Panc1 (cell line): ENCODE measurements at regions not wholly inside any gene's neighbourhood (a gene's known extent, or its start where the extent isn't known, plus 50 kb on each side); places are given as distances from the start of the nearest gene placed in this dataset.

Experiments used
- ATAC-seq: fragments of 200-7000 bp; cut with Tn5 transposase; 2 replicates; pipeline ENCODE4 v1.9.1; 2020; ENCODE audit warnings: mild to moderate bottlenecking, moderate library complexity
- BruUV-seq: library from RNA; stranded (reverse); fragments of 400-500 nt; replicated peaks from 2 replicates; lab custom pipeline; 2021; lab: Mats Ljungman, UMichigan
- CTCF ChIA-PET: fragments of 300-600 bp; sonication (Branson Sonifier 250); formaldehyde crosslinking; loops from one replicate; lab custom pipeline; 2022; ENCODE audit warnings: antibody characterized with exemption; lab: Charles Lee
- POLR2A ChIA-PET: fragments of 300-600 bp; sonication (Branson Sonifier 250); formaldehyde crosslinking; loops from one replicate; lab custom pipeline; 2022; ENCODE audit warnings: antibody characterized with exemption; lab: Charles Lee
- DNase-seq: peaks from one replicate; pipeline ENCODE4 v3.0.0-alpha.2; 2010; ENCODE audit warnings: low read depth, low spot score
- H3K27ac ChIP-seq: 2 replicates; pipeline ENCODE4 v1.5.1; 2011; ENCODE audit warnings: mild to moderate bottlenecking, low read length, inconsistent platforms
- H3K27me3 ChIP-seq: fragments of 200-500 bp; sonication (Bioruptor generic); 2 replicates; pipeline ENCODE4 v1.6.0; 2014; ENCODE audit warnings: low read length, inconsistent platforms; ENCODE audit not compliant: control insufficient read depth, insufficient read depth
- H3K36me3 ChIP-seq: fragments of 200-500 bp; sonication (Bioruptor generic); 2 replicates; pipeline ENCODE4 v1.5.1; 2014; ENCODE audit warnings: inconsistent platforms, mild to moderate bottlenecking, low read length, moderate library complexity; ENCODE audit not compliant: control insufficient read depth, insufficient read depth
- H3K4me1 ChIP-seq: 2 replicates; pipeline ENCODE4 v1.5.1; 2011; ENCODE audit warnings: inconsistent platforms, mild to moderate bottlenecking, low read length, moderate library complexity; ENCODE audit not compliant: control insufficient read depth, insufficient read depth
- H3K4me3 ChIP-seq, 2 experiments: 2 replicates each; pipeline ENCODE4 v1.5.1; 2011 to 2012; ENCODE audit warnings: low read depth in 2 of 2, low read length in 2 of 2, mild to moderate bottlenecking in 2 of 2, inconsistent platforms in 1 of 2, moderate library complexity in 1 of 2
- H3K9me3 ChIP-seq: fragments of 200-500 bp; sonication (Bioruptor generic); 2 replicates; pipeline ENCODE4 v1.5.1; 2014; ENCODE audit warnings: low read depth, mild to moderate bottlenecking, inconsistent platforms, low read length, moderate library complexity; ENCODE audit not compliant: control insufficient read depth, insufficient read depth
- POLR2AphosphoS5 ChIP-seq: IDR thresholded peaks from 2 replicates; pipeline ENCODE4 v1.6.1; 2012; ENCODE audit warnings: mild to moderate bottlenecking, low read depth, low read length, moderate library complexity
- SIN3A ChIP-seq: IDR thresholded peaks from 2 replicates; pipeline ENCODE4 v1.6.1; 2012; ENCODE audit warnings: low read depth, mild to moderate bottlenecking, low read length, moderate library complexity, borderline replicate concordance; ENCODE audit not compliant: insufficient read depth
- TCF7L2 ChIP-seq: IDR thresholded peaks from 2 replicates; pipeline ENCODE4 v1.6.1; 2011; ENCODE audit warnings: mild to moderate bottlenecking, low read depth, low read length, inconsistent platforms
- in situ Hi-C: cut with HindIII; loops from 2 replicates; pipeline ENCODE4 v1.10.0; 2016; ENCODE audit warnings: low sequenced_read_pairs, low pct_unique_long_range_greater_than_20kb
- intact Hi-C: fragments of 100-400 bp; cut with micrococcal nuclease; formaldehyde crosslinking; loops from one replicate; pipeline ENCODE4 v1.10.0; 2022; ENCODE audit not compliant: unreplicated experiment
- TF ChIP-seq, protein P1 (sequence below): fragments of 450-650 bp; IDR thresholded peaks from 2 replicates; pipeline ENCODE4 v1.5.1; 2017; ENCODE audit warnings: mild to moderate bottlenecking
- TF ChIP-seq, protein P2 (sequence below), 2 experiments: IDR thresholded peaks; 2 replicates each; pipeline ENCODE4 v1.6.1; 2011 to 2012; ENCODE audit warnings: low read depth in 2 of 2, control low read depth in 1 of 2, low read length in 1 of 2, mild to moderate bottlenecking in 1 of 2, moderate library complexity in 1 of 2; ENCODE audit not compliant: insufficient read depth in 1 of 2

DNA sequence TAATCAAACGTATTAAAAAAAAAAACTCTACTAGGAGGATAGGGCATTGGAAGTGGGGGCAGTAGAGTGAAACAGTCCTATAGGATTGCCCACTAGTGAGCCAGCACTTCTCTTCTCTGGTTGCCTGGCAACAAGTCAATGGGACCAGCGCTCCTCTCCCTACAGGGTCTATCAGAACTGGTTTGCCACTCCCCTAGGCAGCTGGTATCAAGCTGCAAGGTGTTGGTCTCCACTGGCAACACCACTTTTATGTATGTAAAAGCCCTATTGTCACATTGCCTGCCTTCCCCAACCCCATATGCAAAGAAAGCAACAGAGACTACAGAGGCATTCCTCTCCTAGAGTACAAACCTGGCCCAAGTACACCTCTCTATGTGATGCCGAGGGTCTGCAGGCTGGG, 166.9 kb upstream of the MCHR2 start:
- H3K27ac ChIP-seq, result no peak overlapping the region
- peaks cover 2% of the 10 kb centered on the region; the same call in 1 of the 2 replicates for H3K27me3 ChIP-seq
- no peak for ATAC-seq
- H3K4me3 ChIP-seq, result no peak overlapping the region
- no peaks in the 10 kb centered on the region for H3K9me3 ChIP-seq
- TF ChIP-seq, protein P1, sequence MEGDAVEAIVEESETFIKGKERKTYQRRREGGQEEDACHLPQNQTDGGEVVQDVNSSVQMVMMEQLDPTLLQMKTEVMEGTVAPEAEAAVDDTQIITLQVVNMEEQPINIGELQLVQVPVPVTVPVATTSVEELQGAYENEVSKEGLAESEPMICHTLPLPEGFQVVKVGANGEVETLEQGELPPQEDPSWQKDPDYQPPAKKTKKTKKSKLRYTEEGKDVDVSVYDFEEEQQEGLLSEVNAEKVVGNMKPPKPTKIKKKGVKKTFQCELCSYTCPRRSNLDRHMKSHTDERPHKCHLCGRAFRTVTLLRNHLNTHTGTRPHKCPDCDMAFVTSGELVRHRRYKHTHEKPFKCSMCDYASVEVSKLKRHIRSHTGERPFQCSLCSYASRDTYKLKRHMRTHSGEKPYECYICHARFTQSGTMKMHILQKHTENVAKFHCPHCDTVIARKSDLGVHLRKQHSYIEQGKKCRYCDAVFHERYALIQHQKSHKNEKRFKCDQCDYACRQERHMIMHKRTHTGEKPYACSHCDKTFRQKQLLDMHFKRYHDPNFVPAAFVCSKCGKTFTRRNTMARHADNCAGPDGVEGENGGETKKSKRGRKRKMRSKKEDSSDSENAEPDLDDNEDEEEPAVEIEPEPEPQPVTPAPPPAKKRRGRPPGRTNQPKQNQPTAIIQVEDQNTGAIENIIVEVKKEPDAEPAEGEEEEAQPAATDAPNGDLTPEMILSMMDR, result no peak
- TF ChIP-seq SIN3A, result no peak
- no peak for TF ChIP-seq TCF7L2
- no peak for TF ChIP-seq POLR2AphosphoS5
- ChIA-PET POLR2A (no interaction called here), CTCF (no interaction called here)
- H3K4me1 ChIP-seq, result no peaks in the 10 kb centered on the region
- no peak for DNase-seq
- no peaks in the 10 kb centered on the region for H3K36me3 ChIP-seq
- no TSS peak for BruUV-seq
- in situ Hi-C loops, result no loop called here
- intact Hi-C loops, result no loop called here

DNA sequence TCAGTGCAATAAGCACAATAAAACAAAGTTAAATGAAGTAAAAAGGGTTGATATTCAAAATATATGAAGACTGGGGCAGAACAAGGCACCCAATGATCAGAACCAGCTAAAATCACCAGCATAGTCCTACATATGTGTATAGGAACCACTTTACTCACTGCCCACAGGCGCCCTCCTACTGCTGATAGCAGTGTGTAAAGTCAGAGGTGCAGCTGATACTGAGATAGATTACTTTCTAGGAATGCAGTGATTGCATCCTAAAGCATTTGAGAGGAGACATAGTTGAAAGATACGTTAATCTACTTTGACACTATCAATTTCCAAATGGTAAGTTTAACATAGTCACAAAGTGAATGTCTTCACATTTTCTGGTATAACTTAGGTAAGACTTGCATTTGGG, 161.1 kb upstream of the MCHR2 start:
- no peaks in the 10 kb centered on the region for H3K9me3 ChIP-seq

More for the DNA sequence above, 161.1 kb upstream of the MCHR2 start:
- no TSS peak for BruUV-seq
- H3K4me1 ChIP-seq, result no peaks in the 10 kb centered on the region
- intact Hi-C loops (no loop called here), in situ Hi-C loops (no loop called here)
- CTCF ChIA-PET, result no interaction called here
- no peaks in the 10 kb centered on the region for H3K36me3 ChIP-seq
- POLR2A ChIA-PET, result interaction anchor here (0.5 kb wide), 1 partner anchor 94 kb away, joined by 5 read pairs; no protein-coding TSS in a partner anchor
- no peak overlapping the region for H3K27ac ChIP-seq
- ATAC-seq, result no peak
- TF ChIP-seq, protein P2, sequence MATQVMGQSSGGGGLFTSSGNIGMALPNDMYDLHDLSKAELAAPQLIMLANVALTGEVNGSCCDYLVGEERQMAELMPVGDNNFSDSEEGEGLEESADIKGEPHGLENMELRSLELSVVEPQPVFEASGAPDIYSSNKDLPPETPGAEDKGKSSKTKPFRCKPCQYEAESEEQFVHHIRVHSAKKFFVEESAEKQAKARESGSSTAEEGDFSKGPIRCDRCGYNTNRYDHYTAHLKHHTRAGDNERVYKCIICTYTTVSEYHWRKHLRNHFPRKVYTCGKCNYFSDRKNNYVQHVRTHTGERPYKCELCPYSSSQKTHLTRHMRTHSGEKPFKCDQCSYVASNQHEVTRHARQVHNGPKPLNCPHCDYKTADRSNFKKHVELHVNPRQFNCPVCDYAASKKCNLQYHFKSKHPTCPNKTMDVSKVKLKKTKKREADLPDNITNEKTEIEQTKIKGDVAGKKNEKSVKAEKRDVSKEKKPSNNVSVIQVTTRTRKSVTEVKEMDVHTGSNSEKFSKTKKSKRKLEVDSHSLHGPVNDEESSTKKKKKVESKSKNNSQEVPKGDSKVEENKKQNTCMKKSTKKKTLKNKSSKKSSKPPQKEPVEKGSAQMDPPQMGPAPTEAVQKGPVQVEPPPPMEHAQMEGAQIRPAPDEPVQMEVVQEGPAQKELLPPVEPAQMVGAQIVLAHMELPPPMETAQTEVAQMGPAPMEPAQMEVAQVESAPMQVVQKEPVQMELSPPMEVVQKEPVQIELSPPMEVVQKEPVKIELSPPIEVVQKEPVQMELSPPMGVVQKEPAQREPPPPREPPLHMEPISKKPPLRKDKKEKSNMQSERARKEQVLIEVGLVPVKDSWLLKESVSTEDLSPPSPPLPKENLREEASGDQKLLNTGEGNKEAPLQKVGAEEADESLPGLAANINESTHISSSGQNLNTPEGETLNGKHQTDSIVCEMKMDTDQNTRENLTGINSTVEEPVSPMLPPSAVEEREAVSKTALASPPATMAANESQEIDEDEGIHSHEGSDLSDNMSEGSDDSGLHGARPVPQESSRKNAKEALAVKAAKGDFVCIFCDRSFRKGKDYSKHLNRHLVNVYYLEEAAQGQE (IDR thresholded peaks at IDR 0.05; ENCODE audit: insufficient read depth in 1 of 2, low read depth in 2 of 2, low read length in 1 of 2), result no peak
- TF ChIP-seq SIN3A (no peak), TCF7L2 (no peak), POLR2AphosphoS5 (no peak)
- TF ChIP-seq, protein P1, result no peak
- no peak overlapping the region for H3K4me3 ChIP-seq
- DNase-seq, result no peak
- no peaks in the 10 kb centered on the region for H3K27me3 ChIP-seq
